ENCODE measurements at regions not wholly inside any gene's neighbourhood (a gene's known extent, or its start where the extent isn't known, plus 50 kb on each side); places are given as distances from the start of the nearest gene placed in this dataset.

DNA sequence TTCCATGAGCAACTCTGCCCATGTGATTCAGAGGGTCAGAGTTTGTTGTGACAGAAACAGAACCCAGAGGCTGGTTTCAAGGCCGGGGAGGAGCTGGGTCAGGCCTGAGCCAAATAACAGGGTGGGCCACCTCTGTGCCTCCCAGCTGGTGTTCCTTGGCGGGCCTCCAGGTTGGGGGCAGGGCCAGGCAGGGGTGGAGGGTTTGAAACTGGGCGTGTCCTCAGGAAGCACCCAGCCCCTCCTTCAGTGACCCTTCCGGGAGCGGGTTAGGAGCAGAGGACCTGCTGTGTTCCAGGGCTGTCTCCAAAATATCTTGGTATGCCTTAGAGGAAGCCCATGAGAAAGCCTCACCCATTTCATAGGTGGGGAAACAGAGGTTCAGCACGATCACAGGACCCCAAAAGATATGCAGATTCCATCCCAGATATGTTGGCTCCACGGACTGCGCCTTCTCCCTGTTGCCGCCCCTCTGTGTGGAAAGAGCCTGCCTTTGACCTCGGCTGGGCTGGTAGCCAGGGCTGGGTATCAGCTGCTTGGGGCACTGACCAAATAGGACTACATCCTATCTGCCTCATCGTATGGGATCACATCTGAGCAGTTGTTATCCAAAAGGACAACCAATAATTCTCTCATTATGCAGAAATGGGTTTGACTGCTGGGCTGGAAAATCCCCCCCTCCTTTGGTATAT is 74.8 kb upstream of the GLI2 start:
- TF ChIP-seq, protein P1, sequence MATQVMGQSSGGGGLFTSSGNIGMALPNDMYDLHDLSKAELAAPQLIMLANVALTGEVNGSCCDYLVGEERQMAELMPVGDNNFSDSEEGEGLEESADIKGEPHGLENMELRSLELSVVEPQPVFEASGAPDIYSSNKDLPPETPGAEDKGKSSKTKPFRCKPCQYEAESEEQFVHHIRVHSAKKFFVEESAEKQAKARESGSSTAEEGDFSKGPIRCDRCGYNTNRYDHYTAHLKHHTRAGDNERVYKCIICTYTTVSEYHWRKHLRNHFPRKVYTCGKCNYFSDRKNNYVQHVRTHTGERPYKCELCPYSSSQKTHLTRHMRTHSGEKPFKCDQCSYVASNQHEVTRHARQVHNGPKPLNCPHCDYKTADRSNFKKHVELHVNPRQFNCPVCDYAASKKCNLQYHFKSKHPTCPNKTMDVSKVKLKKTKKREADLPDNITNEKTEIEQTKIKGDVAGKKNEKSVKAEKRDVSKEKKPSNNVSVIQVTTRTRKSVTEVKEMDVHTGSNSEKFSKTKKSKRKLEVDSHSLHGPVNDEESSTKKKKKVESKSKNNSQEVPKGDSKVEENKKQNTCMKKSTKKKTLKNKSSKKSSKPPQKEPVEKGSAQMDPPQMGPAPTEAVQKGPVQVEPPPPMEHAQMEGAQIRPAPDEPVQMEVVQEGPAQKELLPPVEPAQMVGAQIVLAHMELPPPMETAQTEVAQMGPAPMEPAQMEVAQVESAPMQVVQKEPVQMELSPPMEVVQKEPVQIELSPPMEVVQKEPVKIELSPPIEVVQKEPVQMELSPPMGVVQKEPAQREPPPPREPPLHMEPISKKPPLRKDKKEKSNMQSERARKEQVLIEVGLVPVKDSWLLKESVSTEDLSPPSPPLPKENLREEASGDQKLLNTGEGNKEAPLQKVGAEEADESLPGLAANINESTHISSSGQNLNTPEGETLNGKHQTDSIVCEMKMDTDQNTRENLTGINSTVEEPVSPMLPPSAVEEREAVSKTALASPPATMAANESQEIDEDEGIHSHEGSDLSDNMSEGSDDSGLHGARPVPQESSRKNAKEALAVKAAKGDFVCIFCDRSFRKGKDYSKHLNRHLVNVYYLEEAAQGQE (IDR thresholded peaks at IDR 0.05; ENCODE audit: low read depth): no peak
- no peak for TF ChIP-seq EP300 (IDR thresholded peaks at IDR 0.05; ENCODE audit: borderline replicate concordance)
- TF ChIP-seq, protein P2, sequence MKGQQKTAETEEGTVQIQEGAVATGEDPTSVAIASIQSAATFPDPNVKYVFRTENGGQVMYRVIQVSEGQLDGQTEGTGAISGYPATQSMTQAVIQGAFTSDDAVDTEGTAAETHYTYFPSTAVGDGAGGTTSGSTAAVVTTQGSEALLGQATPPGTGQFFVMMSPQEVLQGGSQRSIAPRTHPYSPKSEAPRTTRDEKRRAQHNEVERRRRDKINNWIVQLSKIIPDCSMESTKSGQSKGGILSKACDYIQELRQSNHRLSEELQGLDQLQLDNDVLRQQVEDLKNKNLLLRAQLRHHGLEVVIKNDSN (IDR thresholded peaks at IDR 0.05): no peak
- TF ChIP-seq TAF1 (IDR thresholded peaks at IDR 0.05; ENCODE audit: low read depth): no peak
- no peak for TF ChIP-seq FOXM1 (IDR thresholded peaks at IDR 0.05; ENCODE audit: borderline replicate concordance, low read depth)
- no peak for TF ChIP-seq YY1 (IDR thresholded peaks at IDR 0.05; ENCODE audit: low read depth)
- no peak for TF ChIP-seq CREB1 (IDR thresholded peaks at IDR 0.05; ENCODE audit: low read depth)
